Dermis blood vessel endothelial cell (primary cell): ENCODE measurements at regions not wholly inside any gene's neighbourhood (a gene's known extent, or its start where the extent isn't known, plus 50 kb on each side); places are given as distances from the start of the nearest gene placed in this dataset.
"Not testable (repeated sequence)": the region's sequence is repeated elsewhere in the genome, so short reads cannot be mapped to it uniquely, and the experiment has no call there.

Experiments used
- DNase-seq: peaks from one replicate; pipeline ENCODE4 v3.0.0; 2010

DNA sequence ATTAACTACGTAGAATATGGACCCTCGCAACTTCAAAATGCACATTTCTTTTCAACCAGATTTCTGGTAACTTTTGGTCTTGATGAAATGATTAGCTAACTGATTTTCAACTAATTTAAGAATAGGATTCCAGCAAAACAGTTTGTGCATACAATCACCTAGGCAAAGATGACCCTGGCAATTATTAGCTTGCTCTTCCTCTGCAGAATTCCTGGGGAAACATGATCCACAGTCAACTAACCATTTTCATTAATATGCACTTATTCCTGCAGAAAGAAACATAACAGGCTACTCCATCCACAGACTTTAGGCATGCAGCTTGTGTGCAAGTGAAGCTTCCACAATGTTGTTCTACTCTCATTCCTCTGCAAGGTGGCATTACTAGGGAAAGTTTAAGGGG lies 1150.8 kb upstream of the FANCL start:
- DNase-seq: no peak

DNA sequence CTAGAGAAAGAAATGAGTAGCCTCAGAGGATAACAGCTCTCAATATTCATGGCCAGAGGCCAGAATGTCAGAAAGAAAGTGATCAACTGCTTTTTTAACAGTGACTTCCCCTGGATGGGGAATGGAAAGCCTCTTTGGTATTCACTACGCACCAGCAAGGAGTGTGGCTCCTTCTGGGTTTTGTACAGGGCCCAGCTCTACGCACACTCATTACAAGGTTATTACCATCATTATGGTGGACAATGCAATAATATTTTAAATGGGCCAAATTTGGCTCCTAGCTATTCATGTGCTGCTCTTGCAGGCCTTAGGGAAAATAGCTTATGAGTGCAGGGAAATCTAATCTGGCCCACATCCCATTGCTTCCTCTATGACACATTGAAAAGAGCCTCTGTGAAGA lies 1149.5 kb upstream of the FANCL start:
- DNase-seq: no peak

DNA sequence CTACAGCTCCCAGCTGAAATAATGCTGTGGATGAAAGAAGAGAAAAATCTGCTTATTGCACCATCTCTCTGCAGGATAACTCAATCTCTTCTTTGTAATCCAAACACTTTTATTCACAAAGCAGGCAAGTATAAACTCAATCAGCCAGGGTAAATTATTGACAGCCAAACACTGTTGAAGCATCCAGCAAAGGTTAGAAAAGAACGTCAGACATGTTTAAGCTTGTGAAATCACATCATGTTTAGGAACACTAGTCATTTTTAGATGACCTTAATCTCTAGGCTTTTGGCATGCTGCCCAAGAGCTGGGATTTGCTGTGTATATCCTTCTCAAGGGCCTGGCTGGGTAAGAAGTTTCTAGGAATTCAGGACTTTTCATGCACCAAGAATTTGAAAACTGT lies 1148.1 kb upstream of the FANCL start:
- no peak for DNase-seq

DNA sequence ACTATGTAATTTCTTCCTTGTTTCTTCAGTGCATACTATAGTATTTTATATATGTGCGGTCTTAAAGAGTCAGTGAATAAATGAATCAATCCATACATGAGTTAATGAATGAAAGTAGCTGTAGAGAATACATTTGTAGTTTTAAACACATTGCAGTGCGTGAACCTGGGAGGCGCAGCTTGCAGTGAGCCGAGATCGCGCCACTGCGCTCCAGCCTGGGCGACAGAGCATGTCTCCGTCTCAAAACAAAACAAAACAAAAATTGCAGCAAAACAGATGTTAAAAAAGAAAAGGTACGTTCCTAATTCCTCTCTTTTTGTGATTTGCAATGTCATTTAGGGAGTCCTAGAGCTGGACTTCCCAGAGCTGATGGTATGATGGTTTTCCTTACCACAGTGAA lies 1144.8 kb upstream of the FANCL start:
- no peak for DNase-seq

DNA sequence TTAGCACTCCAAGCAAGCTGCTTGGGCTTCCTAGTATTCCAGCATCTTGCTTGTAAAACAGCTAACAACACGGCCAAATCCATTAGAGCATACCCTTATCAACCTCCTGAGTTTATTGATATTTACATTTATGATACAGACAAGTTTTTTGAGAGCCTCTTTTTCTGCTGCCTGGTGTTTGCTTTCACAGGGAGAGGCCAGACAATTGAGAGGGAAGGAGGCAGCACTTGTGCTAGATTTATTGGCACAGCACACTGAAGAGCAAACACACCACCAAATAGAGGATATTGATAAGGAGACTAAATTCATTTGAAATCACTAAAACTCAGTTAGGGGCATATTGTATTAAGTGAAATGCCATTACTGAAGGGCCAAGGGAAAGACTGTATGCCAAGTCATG lies 1142.3 kb upstream of the FANCL start:
- DNase-seq: no peak

DNA sequence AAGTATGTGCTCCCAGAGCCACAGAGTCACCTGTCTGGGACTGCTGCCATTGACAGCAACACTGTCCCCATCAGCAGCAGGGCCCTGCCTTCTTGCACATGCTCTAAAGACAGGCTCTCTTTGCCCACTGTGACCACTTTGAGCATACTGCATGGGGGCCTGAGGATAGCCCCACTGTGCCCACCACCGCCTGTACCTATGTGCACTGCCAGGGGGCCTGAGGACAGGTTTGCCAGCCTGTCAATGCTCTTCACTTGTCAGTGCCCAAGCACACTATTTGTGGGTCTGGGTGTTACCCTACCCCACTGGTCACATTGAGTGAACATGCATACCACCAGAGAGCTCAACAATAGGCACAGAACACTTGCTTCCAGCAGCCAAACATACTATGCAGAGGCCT lies 1137.0 kb upstream of the FANCL start:
- no peak for DNase-seq

DNA sequence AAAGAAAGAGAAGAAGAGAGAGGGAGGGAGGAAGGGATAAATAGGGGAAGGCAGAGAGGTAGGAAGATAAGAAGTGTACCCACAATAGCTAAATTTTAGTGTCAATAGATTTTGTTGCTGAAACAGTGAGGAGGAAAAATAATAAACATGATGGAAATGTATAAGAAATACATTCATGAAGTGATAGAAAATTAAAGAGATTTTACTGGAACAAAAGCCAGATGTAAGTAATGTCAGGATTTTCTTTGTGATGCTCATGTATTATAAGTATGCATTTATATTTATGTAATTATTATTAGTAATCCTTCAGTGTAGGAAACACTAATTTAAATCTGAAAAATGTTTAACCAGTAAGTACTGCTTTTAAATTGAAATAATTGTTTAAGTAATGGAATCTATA lies 1125.2 kb upstream of the FANCL start:
- DNase-seq: no peak

DNA sequence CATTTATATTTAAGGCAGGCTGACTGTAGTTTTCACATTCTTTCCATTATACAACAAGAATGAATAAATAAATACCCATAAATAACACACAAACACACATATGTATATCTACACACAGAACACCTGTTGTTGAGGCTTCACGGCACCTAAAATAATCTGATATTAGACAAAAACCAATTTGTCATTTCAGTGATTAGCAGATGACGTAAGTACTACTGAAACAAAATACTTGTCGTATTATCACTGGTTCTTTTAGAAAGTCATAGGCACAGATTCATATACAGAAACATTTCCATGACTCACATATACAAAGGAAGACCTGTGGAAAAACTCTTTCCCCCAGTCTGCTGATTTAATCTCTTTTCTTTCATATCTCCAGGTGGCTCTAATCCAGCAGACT lies 1113.4 kb upstream of the FANCL start:
- DNase-seq: no peak

DNA sequence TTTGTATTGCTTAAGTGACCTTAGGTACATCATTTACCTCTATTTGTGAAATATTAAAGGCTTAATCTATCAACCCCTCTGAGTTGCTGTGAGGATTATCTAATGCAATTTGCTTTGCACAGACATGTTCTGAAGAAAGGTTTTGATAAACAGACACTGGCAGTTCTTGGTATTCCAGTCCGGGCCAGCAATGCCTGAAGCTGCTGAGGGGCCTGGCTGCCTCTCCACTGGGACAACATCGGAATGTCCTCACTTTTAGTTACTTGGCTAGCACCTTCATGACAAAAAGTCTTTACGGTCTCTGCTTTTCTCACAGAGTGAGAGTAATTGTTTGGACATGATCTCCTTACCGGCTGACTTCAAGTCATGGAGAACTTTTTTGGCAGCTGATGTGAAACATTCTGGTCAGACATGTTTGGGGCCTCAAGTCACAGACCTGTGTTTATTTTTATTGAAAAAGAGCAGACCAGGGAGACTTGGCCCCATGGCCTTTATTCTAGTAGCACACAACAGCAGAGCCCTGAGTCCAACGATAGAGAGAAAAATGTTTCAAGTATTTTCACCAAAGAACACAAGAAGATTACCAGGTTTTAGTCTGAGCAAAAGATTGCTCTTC lies 1112.3 kb upstream of the FANCL start:
- no peak for DNase-seq

DNA sequence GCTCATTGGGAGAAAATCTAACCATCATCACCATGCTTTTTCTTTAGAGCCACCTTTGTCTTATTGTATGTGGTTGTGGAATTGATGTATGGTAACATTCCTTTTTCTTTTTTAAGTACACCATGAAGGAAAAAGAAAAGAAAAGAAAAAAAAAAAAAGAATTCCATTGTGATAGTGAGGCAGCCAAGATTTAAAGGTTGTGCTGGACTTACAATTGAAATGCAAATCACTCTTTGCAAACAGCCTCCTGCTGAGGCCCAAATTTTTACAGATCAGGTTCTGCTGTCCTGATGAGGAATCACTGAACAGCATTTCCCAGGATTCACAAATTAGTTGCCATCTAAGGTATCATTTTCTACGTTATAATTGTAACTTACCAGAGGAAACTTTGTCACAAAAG lies 1101.0 kb upstream of the FANCL start:
- DNase-seq: no peak

DNA sequence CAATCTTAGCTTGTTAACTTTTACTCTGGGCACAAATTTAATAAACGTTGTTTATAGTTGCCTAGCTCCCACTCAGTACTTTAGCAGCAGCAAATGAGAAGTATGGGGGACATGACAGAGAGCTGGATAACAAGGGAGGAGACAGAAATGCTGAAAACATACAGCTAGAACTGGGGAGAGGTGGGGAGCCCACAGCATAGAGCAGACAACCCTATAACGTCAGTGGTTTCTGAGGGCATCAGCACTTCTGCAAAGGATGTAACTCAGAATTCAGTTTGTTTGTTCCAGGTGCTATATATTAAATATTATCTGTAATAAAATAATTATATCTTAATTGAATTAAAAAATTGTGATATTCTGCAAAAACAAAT lies 1098.7 kb upstream of the FANCL start:
- no peak for DNase-seq

DNA sequence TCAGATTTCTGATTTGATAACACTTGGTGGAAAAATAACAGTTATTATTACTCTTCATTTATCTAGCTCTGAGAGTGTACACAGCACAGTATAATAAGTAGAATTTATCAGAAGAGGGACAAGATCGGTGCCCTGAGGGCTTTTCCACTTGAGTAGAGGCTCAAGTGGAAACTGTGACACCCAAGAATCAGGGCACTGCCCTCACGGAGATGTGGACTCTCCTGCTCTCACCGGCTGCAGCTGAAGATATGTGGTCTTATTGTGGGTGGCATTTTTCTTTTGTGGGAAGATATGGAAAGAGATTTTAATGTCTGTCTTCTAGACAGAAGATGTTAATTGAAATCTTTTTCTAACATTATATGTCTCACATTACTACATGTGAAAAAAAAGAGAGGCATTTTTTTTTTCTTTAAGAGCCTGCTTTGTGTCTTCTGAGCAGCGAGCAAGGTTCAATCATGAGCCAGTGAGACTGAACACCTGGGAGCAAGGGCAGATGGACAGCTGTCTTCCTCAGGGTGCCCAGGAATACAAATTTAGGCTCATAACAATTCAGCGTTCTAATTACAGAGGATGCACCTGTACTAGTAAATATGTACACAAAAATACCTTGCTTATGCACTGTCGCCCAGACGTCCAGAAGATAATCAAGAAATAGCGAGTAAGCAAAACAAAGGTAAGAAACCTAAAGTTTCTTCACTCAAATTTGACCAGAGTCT lies 1098.2 kb upstream of the FANCL start:
- DNase-seq: no peak

DNA sequence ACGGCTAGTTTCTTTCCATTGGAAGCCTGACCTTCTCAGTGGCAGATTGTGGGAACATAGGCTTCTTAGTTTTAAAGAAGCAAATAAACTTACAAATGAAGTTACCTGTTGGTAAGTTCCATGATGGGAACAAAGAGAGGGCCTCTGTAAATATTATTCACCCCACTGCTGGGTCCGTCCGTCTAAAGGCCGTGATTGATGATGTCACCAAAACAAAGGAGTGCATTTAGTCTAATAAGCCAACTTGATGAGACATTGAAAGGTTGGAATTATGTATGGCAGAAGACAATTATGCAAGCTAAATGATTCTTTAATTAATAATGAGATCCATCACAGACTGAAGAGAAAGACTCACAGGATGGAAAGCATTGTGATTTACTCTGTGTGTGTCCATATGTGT lies 1091.9 kb upstream of the FANCL start:
- no peak for DNase-seq

DNA sequence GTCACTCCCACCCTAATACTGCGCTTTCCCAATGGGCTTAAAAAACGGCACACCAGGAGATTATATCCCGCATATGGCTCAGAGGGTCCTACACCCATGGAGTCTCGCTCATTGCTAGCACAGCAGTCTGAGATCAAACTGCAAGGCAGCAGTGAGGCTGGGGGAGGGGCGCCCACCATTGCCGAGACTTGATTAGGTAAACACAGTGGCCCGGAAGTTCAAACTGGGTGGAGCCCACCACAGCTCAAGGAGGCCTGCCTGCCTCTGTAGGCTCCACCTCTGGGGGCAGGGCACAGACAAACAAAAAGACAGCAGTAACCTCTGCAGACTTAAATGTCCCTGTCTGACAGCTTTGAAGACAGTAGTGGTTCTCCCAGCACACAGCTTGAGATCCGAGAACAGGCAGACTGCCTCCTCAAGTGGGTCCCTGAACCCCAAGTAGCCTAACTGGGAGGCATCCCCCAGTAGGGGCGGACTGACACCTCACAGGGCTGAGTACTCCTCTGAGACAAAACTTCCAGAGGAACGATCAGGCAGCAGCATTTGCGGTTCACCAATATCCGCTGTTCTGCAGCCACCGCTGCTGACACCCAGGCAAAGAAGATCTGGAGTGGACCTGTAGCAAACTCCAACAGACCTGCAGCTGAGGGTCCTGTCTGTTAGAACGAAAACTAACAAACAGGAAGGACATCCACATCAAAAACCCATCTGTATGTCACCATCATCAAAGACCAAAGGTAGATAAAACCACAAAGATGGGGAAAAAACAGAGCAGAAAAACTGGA lies 1085.6 kb upstream of the FANCL start:
- not testable (repeated sequence) for DNase-seq

DNA sequence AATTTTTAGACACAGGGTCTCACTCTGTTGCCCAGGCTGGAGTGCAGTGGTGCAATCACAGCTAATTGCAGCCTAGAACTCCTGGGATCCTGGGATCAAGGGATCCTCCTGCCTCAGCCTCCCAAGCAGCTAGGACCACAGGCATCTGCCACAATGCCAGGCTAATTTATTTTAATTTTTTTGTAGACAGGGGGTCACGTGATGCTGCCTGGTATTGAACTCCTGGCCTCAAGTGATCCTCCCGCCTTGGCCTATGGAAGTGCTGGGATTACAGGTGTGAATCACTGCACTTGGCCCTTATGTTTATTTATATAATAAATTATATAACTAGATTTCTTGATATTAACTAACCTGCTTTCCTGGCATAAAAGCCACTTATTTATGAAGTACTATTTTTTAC lies 1081.7 kb upstream of the FANCL start:
- DNase-seq: no peak

DNA sequence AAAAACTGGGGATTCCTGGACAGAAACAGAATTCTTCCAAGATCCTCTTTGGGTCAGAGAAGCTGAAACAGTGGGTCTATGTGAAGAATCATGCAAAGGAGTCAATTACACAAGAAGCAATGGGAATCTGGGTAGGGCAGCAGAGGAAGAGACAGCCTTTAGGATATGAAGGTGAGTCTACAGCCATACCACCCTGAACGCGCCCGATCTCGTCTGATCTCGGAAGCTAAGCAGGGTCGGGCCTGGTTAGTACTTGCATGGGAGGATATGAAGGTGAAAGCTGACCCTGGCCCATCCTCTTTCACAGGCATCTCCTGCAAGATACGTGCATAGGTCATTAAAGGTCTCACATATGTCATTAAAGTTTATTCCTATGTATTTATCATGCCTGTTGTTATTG lies 1080.9 kb upstream of the FANCL start:
- DNase-seq: no peak

DNA sequence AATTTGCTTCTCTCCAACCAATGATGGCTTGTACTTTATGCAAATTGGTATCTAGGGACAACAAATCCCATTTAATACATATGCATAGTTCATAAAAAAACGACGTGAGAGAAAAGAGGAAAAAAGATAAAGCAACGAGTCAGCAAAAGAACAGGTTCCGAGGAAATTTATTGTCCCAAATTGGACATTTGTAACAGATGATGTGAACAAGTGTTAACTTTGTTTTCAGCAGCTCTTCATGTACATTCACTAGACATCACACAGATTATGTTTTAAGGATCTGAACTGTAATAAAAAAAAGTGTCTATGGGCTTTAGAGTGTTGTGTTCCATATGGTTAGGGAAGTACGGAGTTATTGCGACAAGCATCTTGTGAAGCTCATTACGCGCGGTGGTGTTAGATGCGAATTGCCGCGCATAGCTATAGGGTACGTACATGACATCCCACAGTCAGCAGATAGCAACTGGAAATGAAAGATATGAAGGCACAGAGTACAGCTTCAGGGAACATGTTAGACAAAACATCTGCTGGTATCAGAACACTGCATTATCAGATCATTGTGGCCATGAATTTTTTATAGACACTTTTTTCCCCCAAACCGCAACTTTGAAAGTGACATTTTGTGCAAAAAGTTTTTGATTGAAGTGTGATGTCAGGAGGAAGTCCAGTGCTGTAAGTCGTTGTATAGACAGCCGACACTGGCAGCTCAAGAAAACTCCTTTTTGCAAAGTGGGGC lies 1073.1 kb upstream of the FANCL start:
- no peak for DNase-seq

DNA sequence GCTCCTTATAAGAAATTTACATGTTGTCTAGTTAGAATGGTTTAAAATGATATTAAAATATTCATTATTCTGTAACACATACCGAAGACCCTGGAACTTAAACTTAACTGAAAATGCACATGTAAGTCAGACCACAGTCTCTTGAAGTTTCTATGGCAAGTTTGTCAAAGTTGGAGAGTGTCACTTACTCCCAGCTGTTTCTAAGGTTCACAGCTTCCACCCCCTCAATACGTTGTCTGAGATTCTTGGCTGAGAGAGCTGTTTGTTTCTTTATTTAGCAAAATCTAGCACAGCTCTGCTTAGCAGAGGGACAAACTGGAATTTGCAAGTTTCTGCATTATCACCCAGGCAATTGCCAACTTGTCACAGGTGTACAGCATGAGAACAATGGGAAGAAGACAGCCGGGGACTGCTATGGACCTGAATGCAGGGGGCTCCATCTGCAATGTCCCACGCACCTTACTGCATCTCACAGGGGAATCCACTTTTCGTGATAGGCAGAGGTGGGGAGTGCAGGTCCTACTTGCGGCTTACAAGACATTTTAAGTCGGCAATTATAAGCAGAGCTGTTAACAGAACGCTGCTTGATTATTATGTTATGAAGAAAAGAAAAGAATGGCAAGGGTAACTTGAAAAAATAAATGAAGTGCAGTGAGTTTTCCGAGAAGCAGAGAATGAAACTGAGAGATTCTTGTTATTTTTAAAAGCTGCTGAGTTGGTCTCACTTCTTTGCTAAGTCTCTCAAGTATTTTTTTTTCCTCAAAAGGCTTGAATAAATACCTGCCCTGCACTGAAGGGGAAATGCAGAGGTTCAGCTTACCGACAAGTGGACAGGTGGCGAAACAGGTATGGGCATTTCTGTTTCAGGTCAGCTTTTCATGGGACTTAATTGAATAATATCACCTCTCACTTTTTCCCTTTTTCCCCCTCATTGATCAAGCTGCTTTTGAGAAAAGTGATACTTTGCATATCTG lies 1072.1 kb upstream of the FANCL start:
- no peak for DNase-seq

DNA sequence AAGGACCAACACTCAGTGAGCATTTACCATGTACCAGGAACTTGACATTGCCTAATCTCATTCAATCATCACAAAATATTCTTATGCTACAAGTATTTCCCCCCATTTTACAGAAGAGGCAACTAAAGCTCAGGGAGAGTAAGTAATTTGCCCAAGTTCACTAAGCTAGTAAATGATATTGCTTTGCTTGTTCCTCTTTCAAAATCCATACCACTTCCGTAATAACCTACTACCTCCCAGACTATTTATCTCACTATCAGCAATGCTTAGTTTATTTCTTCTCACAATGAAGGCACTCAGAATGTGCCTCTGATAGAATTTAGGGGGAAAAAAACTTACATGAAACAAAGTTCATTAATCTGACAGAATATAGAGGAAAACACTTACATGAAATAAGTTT lies 1070.9 kb upstream of the FANCL start:
- no peak for DNase-seq

DNA sequence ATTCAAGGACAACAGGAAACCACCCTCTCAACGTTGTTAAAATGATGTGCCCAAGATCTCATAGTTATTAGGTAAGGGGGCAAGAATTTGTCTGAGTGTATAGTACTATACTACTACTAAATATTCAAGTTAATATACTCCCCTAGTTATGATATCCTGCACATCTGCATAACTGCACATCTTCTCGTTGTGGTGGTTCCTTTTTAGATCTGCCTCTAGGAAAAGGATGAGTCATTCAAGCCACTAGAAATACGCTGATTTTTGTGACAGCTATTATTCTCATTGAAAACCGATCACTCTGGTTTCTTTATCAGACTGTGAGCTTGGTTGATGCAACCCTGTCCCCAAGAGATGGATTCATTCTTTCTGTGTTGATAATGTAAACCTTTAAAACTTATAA lies 1067.0 kb upstream of the FANCL start:
- no peak for DNase-seq

DNA sequence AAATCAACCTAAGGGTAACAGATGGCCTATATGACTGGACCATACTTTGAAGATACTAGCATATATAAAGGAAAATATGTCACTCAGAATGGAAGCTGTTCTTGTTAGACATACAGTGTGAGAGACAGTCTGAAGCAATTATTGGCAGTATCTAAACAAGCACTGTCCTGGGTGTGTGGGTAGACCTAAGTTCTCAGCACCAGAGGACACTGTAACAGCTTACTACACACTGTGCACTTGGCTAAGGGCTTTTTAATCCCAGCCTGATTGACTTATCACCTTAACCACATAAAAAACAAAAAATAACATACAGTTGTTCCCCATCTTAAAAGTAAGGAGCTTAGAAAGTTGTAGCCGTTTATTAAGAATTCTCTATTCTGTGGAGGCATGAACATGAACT lies 1066.1 kb upstream of the FANCL start:
- DNase-seq: no peak

DNA sequence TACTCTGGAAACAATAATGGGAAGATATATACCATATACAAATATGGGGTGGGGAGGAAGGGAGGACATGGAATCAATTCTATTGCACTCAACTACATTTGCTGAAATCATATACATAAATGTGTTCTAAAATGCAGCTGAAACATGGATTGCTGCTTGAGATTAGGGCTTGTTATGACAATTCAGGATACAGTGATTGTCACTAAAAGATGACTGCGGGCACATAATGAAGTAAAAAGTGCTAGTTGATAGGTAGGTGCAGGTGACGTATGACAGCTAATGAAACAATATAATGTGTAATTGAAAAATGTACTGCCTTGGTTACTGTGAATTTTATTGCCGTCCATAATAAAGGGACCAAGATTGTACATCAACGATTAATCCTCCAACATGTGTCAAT lies 1062.1 kb upstream of the FANCL start:
- DNase-seq: no peak
